IPS-20b (cell line): ENCODE measurements at regions not wholly inside any gene's neighbourhood (a gene's known extent, or its start where the extent isn't known, plus 50 kb on each side); places are given as distances from the start of the nearest gene placed in this dataset.
"Not testable (repeated sequence)": the region's sequence is repeated elsewhere in the genome, so short reads cannot be mapped to it uniquely, and the experiment has no call there.

Source experiments
- H3K27ac ChIP-seq: one replicate; pipeline ENCODE4 v1.5.1; 2013; ENCODE audit warnings: low read length
- H3K27me3 ChIP-seq: 2 replicates; pipeline ENCODE4 v1.6.1; 2013; ENCODE audit warnings: mild to moderate bottlenecking, low read length, inconsistent platforms; ENCODE audit not compliant: insufficient read depth
- H3K36me3 ChIP-seq: 2 replicates; pipeline ENCODE4 v1.6.1; 2013; ENCODE audit warnings: low read depth, mild to moderate bottlenecking, inconsistent platforms, low read length, moderate library complexity; ENCODE audit not compliant: insufficient read depth
- H3K4me1 ChIP-seq: 2 replicates; pipeline ENCODE4 v1.6.1; 2013; ENCODE audit warnings: mild to moderate bottlenecking, control low read depth, inconsistent platforms, low read length, moderate library complexity; ENCODE audit not compliant: insufficient read depth
- H3K4me3 ChIP-seq: 2 replicates; pipeline ENCODE4 v1.5.1; 2013; ENCODE audit warnings: mild to moderate bottlenecking, low read length, inconsistent platforms
- H3K9ac ChIP-seq: 2 replicates; pipeline ENCODE4 v1.6.1; 2013; ENCODE audit warnings: low read depth, mild to moderate bottlenecking, inconsistent platforms, low read length, moderate library complexity
- H3K9me3 ChIP-seq: 2 replicates; pipeline ENCODE4 v1.6.1; 2013; ENCODE audit warnings: mild to moderate bottlenecking, low read depth, low read length, inconsistent platforms; ENCODE audit not compliant: insufficient read depth

GRCh38 chr9:39624048-39624447 lies 268.6 kb downstream of the SPATA31A1 start:
- H3K9ac ChIP-seq, H3K27ac ChIP-seq, H3K4me3 ChIP-seq, H3K36me3 ChIP-seq, H3K9me3 ChIP-seq, H3K27me3 ChIP-seq, H3K4me1 ChIP-seq: not testable (repeated sequence)

- not testable (repeated sequence) for H3K9ac ChIP-seq, H3K27me3 ChIP-seq, H3K9me3 ChIP-seq, H3K4me3 ChIP-seq, H3K4me1 ChIP-seq, H3K27ac ChIP-seq, H3K36me3 ChIP-seq
Observed at GRCh38 chr9:39632071-39632470, 276.6 kb downstream of the SPATA31A1 start.

GRCh38 chr9:39649029-39649428 lies 293.6 kb downstream of the SPATA31A1 start:
- H3K27me3 ChIP-seq, H3K9me3 ChIP-seq, H3K36me3 ChIP-seq, H3K9ac ChIP-seq, H3K4me3 ChIP-seq, H3K27ac ChIP-seq, H3K4me1 ChIP-seq: not testable (repeated sequence)

GRCh38 chr9:39656960-39657603 lies 301.6 kb downstream of the SPATA31A1 start:
- H3K27ac ChIP-seq, result not testable (repeated sequence)

GRCh38 chr9:39663020-39663419 lies 307.6 kb downstream of the SPATA31A1 start:
- H3K4me1 ChIP-seq, H3K9ac ChIP-seq, H3K36me3 ChIP-seq, H3K4me3 ChIP-seq, H3K27me3 ChIP-seq, H3K27ac ChIP-seq, H3K9me3 ChIP-seq: not testable (repeated sequence)

More at GRCh38 chr9:39656960-39657603, 301.6 kb downstream of the SPATA31A1 start:
- not testable (repeated sequence) for H3K36me3 ChIP-seq, H3K9ac ChIP-seq, H3K27me3 ChIP-seq, H3K4me3 ChIP-seq, H3K4me1 ChIP-seq, H3K9me3 ChIP-seq

GRCh38 chr9:39663713-39664112 lies 308.2 kb downstream of the SPATA31A1 start:
- not testable (repeated sequence) for H3K27me3 ChIP-seq, H3K4me3 ChIP-seq, H3K9ac ChIP-seq, H3K27ac ChIP-seq, H3K9me3 ChIP-seq, H3K36me3 ChIP-seq, H3K4me1 ChIP-seq

GRCh38 chr9:39665020-39665419 lies 309.6 kb downstream of the SPATA31A1 start:
- not testable (repeated sequence) for H3K27ac ChIP-seq, H3K9me3 ChIP-seq, H3K4me3 ChIP-seq

GRCh38 chr9:39674437-39675210 lies 319.2 kb downstream of the SPATA31A1 start:
- H3K27me3 ChIP-seq, H3K4me3 ChIP-seq, H3K36me3 ChIP-seq, H3K4me1 ChIP-seq, H3K27ac ChIP-seq, H3K9ac ChIP-seq, H3K9me3 ChIP-seq: not testable (repeated sequence)

More at GRCh38 chr9:39665020-39665419, 309.6 kb downstream of the SPATA31A1 start:
- not testable (repeated sequence) for H3K36me3 ChIP-seq, H3K4me1 ChIP-seq, H3K27me3 ChIP-seq, H3K9ac ChIP-seq

GRCh38 chr9:39675211-39675553 lies 319.7 kb downstream of the SPATA31A1 start:
- not testable (repeated sequence) for H3K27ac ChIP-seq, H3K9ac ChIP-seq

GRCh38 chr9:39678534-39679263 lies 323.2 kb downstream of the SPATA31A1 start:
- not testable (repeated sequence) for H3K9me3 ChIP-seq, H3K36me3 ChIP-seq, H3K27me3 ChIP-seq, H3K9ac ChIP-seq, H3K27ac ChIP-seq, H3K4me3 ChIP-seq, H3K4me1 ChIP-seq

More at GRCh38 chr9:39675211-39675553, 319.7 kb downstream of the SPATA31A1 start:
- H3K9me3 ChIP-seq, H3K4me3 ChIP-seq, H3K36me3 ChIP-seq, H3K27me3 ChIP-seq, H3K4me1 ChIP-seq: not testable (repeated sequence)

GRCh38 chr9:39680694-39681401 lies 325.4 kb downstream of the SPATA31A1 start:
- H3K9ac ChIP-seq, H3K4me1 ChIP-seq, H3K9me3 ChIP-seq, H3K36me3 ChIP-seq, H3K4me3 ChIP-seq, H3K27ac ChIP-seq, H3K27me3 ChIP-seq: not testable (repeated sequence)
